H54 (cell line): ENCODE measurements at regions not wholly inside any gene's neighbourhood (a gene's known extent, or its start where the extent isn't known, plus 50 kb on each side); places are given as distances from the start of the nearest gene placed in this dataset.
"Not testable (repeated sequence)": the region's sequence is repeated elsewhere in the genome, so short reads cannot be mapped to it uniquely, and the experiment has no call there.

ENCODE experiments used
- DNase-seq: peaks from one replicate; pipeline ENCODE4 v3.0.0; 2011; ENCODE audit warnings: low spot score, mixed read lengths; ENCODE audit not compliant: insufficient read length
- FAIRE-seq: peaks from 3 replicates; lab custom pipeline; 2011; peaks lifted over from hg19 to GRCh38; lab: Jason Lieb, UNC
- POLR2A ChIP-seq: IDR thresholded peaks from 2 replicates; pipeline ENCODE4 v1.6.1; 2011; ENCODE audit warnings: low read depth, mild to moderate bottlenecking, low read length

DNA sequence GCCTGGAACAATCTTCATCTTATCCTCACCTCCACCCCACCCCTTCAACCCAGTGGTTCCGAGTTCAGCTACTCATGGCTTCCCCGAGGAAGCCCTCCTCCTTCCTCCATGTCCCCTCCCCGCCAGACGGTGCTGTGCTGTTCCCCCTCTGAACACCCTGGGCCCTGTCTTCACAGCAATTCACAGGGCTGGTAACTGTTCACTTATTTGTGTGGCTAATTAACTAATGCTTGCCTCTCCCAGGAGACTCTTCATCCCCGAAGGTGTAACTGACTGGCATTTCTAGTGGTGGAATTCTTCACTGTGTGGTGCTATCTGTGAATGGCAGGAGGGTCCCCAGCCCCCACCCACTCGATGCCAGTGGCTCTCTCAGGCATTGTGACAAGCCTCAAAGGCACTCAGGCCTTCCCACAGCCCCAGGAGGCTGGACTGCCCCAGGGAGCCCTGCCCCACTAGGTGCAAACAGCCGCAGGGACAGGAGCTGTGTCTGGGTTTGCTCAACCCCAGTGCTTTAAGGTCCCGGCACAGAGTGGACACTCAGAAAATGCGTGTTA is 133.7 kb upstream of the ID2 start:
- DNase-seq (no peak), FAIRE-seq (no peak)
- TF ChIP-seq POLR2A, result no peak

DNA sequence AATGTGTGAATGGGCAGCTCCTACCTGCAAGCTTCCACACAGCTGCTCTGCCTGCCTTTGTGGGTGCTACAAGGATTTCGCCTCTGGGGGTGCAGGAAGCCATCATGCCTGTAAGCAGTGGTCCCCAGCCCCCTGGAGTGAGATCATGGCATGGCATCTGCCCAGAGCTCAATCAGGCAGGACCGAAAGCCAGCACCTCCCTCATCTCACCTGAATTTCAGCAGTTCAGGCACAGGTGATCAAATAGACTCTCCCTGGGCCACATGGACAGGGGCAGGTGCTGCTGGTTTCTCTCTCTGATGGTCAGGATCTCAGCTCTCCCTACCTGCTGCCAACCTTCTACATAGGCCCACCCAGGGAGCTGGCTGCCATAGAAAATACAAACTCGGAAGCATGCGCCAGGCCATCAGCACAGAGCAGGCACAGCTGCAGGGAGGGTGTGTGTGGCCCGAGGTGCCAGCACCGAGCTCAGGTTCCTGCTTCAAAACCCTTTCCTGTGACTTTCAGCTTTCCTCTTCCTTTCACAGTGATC is 133.2 kb upstream of the ID2 start:
- no peak for FAIRE-seq
- TF ChIP-seq POLR2A, result no peak
- DNase-seq, result no peak

DNA sequence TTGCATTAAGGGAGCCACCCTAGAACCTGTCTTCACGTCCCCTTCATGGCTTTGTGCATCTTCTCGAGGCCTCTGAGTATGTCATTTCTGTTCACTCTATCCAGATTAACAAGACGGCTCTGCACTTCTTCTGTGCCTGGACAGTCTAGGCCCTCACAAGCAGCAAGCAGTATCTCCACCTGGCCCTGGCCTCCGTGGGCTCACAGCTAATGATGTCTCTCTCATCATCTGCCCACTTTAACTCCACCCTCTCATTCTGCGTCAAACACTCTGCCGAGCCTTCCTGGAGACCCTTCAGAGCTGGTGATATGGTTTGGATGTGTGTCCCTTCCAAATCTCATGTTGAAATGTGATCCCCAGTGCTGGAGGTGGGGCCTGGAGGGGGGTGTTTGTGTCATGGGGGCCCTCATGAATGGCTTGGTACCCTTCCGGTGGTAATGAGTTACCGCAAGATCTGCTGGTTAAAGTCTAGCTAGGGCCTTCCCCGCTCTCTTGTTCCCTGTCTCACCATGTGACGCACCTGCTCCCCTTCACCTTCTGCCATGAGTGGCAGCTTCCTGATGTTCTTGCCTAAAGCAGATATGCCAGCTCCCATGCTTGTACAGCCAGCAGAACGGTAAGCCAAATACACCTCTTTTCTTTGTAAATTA is 132.5 kb upstream of the ID2 start:
- no peak for TF ChIP-seq POLR2A
- FAIRE-seq, result no peak
- DNase-seq, result no peak

GRCh38 chr2:8549942-8550341 is 131.9 kb upstream of the ID2 start:
- FAIRE-seq, result no peak

DNA sequence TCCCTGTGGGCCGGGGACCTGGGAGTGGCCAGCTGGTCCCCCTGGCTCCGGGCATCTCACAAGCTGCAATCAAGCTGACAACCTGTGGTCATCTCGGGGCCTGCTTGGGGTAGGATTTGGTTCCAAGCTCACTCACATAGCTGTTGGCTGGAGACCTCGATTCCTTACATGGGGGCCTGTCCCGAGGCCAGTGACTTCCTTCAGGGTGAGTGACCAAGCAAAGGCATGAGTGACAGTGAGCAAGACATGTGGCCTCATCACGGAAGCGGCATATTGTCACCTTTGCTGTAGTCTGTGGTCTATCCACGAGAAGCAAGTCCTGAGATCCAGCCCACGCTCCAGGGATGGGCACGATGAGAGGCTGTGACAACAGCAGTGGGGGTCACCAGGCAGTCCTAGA is 131.4 kb upstream of the ID2 start:
- DNase-seq, result no peak
- no peak for TF ChIP-seq POLR2A
- FAIRE-seq, result no peak

More at GRCh38 chr2:8549942-8550341, 131.9 kb upstream of the ID2 start:
- no peak for TF ChIP-seq POLR2A
- no peak for DNase-seq

GRCh38 chr2:8550937-8551621 is 130.8 kb upstream of the ID2 start:
- DNase-seq (no peak), FAIRE-seq (no peak)
- no peak for TF ChIP-seq POLR2A

DNA sequence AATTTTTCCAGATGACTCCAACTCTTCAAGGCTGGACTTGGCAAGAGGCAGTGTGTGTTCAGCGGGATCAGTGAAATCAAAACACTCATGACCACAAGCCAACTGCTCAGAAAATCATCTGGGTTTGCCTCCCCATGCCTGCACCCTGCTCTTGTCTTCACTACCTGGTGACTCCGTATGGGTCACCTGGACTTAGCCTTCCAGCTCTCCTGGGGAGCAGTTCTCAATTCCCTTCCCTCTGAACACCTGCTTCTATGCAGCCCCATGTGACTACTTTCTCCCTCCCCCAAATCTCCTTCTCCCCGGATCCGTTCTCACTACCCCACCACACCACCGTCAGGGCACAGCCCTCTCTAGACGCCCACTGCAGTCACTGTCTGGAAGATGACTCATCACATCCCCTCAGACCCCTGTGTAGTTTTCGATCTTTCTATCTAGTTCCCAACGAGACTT is 130.2 kb upstream of the ID2 start:
- no peak for TF ChIP-seq POLR2A
- FAIRE-seq, result no peak

GRCh38 chr2:8552293-8552801 is 129.5 kb upstream of the ID2 start:
- no peak for FAIRE-seq
- no peak for DNase-seq

More for the DNA sequence above, 130.2 kb upstream of the ID2 start:
- DNase-seq, result no peak

GRCh38 chr2:8553643-8554042 is 128.2 kb upstream of the ID2 start:
- no peak for TF ChIP-seq POLR2A
- DNase-seq (no peak), FAIRE-seq (no peak)

More at GRCh38 chr2:8552293-8552801, 129.5 kb upstream of the ID2 start:
- no peak for TF ChIP-seq POLR2A

- TF ChIP-seq POLR2A, result no peak
- DNase-seq (no peak), FAIRE-seq (no peak)
Measured at GRCh38 chr2:8554296-8554806, 127.5 kb upstream of the ID2 start.

- no peak for FAIRE-seq
- no peak for TF ChIP-seq POLR2A
- no peak for DNase-seq
Measured at GRCh38 chr2:8555543-8555942, 126.3 kb upstream of the ID2 start.

DNA sequence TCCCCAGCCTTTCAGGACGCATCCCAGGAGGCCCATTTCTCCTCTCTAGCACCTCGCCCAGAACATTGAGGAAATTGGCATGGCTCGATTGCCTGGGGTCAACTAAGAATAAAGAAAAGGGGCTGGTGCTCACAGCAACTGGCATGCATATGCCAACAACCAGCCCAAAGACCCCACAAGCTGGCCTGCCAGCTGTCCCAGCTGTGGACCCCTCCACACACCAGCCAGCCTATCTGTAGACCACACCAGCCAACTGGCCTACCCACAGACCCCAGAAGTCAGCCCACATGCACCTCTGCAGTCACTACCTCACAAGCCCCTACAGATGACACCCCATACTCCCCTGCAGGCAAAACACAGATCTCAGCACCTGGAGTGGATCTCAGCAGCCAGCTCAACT is 123.8 kb upstream of the ID2 start:
- FAIRE-seq, result no peak
- DNase-seq, result no peak
- TF ChIP-seq POLR2A, result no peak

DNA sequence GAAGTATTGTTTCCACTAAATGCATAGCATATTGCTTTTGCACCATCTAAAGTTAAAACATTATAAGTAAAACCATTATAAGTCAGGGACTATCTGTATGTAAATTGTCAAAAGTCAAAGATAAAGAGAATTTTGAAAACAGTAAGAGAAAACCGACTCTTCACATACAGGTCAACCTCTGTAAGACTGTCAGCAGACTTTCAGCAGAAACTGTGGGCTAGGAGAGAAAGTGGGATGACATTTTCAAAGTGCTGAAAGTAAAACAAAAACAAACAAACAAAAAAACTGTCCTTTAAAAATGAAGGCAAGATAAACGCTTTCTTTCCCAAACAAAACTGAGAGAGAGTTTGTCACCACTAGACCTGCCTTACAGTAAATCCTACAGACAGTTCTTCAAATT is 122.9 kb upstream of the ID2 start:
- FAIRE-seq (no peak), DNase-seq (no peak)
- no peak for TF ChIP-seq POLR2A

GRCh38 chr2:8559805-8560204 is 122.1 kb upstream of the ID2 start:
- DNase-seq (no peak), FAIRE-seq (no peak)
- no peak for TF ChIP-seq POLR2A

DNA sequence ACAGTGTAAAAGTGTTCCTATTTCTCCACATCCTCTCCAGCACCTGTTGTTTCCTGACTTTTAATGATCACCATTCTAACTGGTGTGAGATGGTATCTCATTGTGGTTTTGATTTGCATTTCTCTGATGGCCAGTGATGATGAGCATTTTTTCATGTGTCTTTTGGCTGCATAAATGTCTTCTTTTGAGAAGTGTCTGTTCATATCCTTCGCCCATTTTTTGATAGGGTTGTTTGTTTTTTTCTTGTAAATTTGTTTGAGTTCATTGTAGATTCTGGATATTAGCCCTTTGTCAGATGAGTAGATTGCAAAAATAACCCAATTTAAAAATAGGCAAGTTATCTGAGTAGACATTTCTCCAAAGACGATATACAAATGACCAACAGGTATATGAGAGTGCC is 120.2 kb upstream of the ID2 start:
- DNase-seq, FAIRE-seq: not testable (repeated sequence)
